H7 (cell line): ENCODE measurements at regions not wholly inside any gene's neighbourhood (a gene's known extent, or its start where the extent isn't known, plus 50 kb on each side); places are given as distances from the start of the nearest gene placed in this dataset.

Experiments used
- DNase-seq: peaks from one replicate; pipeline ENCODE4 v3.0.0; 2012
- H3K27me3 ChIP-seq: 2 replicates; pipeline ENCODE4 v1.6.0; 2011; ENCODE audit warnings: mild to moderate bottlenecking, low read length; ENCODE audit not compliant: control insufficient read depth, insufficient read depth
- H3K36me3 ChIP-seq: replicated peaks from 2 replicates; pipeline ENCODE4 v1.5.1; 2011; ENCODE audit warnings: low read length; ENCODE audit not compliant: control insufficient read depth, insufficient read depth
- H3K4me3 ChIP-seq: 2 replicates; pipeline ENCODE4 v1.5.1; 2011; ENCODE audit warnings: low read depth, mild to moderate bottlenecking, control low read depth, low read length, moderate library complexity; ENCODE audit not compliant: insufficient read depth

DNA sequence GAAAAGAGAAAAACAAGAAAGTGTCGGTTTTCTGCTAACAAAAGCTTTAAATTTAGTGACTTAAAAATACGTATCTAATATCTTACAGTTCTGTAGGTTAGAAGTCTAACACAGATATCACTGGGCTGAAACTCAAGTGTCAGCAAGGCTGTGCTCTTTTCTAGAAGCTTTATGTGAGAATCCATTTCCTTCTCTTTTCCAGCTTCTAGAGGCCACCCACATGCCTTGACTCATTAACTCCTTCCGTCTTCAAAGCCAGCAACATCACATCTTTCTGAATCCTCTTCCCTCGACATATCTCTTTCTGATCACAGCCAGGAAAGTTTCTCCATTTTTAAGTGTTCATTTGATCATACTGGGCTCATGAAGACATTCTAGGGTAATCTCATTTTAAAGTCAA, 262.0 kb downstream of the MAFB start:
- no peak for DNase-seq
- Histone ChIP-seq H3K36me3 (no peaks in the 10 kb centered on the region), H3K27me3 (no peaks in the 10 kb centered on the region), H3K4me3 (no peak overlapping the region)

DNA sequence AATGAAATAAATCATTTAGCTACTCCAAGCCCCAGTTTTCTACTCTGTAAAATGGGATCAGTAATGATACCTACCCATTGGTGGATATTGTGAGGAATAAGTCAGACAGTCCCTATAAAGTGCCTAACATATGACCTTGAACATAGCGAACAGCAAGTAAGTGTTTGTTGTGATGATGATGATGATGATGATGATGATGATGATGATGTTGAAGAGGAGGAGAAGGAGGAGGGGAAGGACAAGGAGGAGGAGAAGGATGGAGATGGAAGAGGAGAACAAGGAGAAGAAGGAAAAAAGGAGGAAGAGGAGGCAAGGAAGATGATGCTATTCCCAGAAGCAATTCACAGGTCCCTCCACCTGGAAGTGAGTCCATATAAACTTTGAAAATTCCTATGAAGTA, 264.3 kb downstream of the MAFB start:
- DNase-seq: no peak
- Histone ChIP-seq H3K4me3 (no peak overlapping the region), H3K36me3 (no peaks in the 10 kb centered on the region), H3K27me3 (no peaks in the 10 kb centered on the region)

DNA sequence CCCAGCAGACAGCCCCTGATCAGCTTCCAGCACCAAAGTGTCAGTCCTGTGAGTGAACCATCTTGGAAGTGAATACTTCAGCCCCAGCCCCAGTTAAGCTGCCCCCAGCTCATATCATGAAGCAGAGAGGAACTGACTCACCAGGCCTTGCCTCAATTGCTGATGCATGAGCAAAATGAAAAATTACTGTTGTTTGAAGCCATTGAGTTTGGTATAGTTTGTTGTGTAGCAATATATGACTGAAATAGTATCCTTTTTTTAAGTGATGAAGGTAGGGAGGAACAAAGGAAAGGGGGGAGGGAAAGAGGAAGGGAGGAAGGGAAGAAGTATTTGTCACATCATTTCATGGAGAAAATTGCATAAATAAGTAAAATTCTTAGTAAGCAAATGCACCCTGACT, 266.4 kb downstream of the MAFB start:
- no peak overlapping the region for H3K4me3 ChIP-seq
- no peak for DNase-seq
- H3K36me3 ChIP-seq: no peaks in the 10 kb centered on the region
- H3K27me3 ChIP-seq: no peaks in the 10 kb centered on the region

DNA sequence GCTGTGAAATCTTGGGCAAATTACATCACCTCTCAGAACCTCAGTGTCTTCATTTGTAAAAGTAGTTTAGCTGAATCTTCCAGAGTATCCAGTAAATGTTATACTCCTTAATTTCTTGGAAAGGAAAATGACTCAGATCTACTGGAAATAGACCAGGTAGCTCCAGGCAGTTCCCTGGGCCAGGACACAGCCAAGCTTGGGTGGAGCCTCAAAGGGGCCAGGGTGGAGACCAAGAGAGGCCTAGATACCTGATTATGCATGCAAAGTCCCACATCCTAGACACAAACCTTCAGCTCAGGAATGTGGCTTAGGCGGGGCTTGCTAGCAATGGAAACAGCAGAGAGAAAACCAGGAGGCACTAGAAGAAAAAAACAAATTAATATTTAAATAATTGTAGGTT, 272.8 kb downstream of the MAFB start:
- H3K27me3 ChIP-seq: no peaks in the 10 kb centered on the region
- DNase-seq: no peak
- no peak overlapping the region for H3K4me3 ChIP-seq
- no peaks in the 10 kb centered on the region for H3K36me3 ChIP-seq

DNA sequence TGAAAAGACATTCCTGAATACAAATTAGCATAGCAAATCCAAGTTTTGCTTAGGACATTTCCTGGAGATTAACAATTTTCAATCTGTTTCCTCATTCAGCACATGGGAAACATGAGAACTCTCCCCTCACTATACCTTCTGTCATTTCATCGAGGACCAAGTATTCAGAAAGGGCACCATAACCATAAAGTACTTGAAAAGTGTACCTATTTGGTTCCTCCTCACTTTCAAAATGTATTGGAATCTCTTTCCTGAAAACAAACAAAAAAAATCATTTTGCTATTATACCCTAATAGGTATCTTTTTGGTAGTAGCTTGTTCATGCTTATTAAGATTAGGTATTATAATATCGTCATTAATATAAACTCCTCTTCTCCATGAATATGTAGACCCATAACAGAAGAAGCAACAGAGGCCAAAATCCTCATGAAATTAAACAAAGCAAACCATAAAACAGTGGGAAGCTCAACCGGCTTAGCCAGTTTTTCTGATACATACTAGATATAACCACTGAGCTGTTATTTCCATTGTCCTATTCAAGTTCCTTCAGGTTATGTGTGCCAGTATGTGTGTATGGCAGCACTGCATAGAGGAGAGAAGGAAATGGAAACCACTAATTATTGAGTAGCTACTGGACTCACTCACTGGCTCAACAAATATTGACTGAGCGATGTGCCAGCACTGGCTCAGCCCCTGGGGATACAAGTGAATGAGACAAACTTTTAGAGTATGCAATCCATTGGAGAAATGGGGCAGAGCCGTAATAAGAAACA, 274.0 kb downstream of the MAFB start:
- no peaks in the 10 kb centered on the region for H3K36me3 ChIP-seq
- no peak for DNase-seq
- no peak overlapping the region for H3K4me3 ChIP-seq
- H3K27me3 ChIP-seq: no peaks in the 10 kb centered on the region

DNA sequence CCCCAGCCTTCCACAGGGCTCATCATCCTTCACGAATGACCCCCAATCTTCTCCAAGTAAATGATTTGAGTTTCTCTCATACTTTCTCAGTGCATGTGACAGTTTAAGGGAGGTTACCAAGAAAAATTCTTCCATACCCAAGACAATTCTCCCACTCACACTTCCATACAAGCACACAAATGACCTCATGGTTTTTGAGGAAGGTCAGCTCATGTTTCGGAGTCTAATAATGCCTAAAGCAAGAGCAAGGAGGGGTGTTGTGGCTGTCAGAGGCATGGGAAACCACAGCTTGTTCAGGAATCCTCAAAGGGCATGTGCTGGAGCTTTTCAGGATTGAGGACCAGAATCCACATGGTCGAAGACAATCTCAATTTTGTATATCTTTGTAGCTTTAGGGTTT, 279.0 kb downstream of the MAFB start:
- Histone ChIP-seq H3K36me3 (no peaks in the 10 kb centered on the region), H3K4me3 (no peak overlapping the region), H3K27me3 (no peaks in the 10 kb centered on the region)
- DNase-seq: no peak

DNA sequence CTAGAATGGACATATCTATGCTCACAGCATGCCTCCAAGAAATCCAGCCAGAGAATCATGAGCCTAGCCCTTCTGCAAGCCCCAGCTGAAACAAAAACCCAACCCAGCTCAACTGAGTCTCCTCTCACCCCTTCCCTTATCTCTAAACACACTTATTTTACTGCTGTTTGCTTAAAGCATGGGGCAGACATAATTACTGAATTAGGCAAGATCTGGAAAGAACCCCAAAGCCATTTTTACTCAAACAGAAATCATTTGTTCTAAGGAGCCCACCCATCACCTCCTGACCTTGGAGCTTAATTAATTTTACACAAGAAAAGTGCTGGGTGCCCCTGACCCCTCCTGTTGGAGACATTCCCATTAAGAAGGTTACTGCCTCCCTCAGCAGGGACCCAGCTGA, 291.6 kb downstream of the MAFB start:
- no peak for DNase-seq
- H3K27me3 ChIP-seq: no peaks in the 10 kb centered on the region
- no peaks in the 10 kb centered on the region for H3K36me3 ChIP-seq

DNA sequence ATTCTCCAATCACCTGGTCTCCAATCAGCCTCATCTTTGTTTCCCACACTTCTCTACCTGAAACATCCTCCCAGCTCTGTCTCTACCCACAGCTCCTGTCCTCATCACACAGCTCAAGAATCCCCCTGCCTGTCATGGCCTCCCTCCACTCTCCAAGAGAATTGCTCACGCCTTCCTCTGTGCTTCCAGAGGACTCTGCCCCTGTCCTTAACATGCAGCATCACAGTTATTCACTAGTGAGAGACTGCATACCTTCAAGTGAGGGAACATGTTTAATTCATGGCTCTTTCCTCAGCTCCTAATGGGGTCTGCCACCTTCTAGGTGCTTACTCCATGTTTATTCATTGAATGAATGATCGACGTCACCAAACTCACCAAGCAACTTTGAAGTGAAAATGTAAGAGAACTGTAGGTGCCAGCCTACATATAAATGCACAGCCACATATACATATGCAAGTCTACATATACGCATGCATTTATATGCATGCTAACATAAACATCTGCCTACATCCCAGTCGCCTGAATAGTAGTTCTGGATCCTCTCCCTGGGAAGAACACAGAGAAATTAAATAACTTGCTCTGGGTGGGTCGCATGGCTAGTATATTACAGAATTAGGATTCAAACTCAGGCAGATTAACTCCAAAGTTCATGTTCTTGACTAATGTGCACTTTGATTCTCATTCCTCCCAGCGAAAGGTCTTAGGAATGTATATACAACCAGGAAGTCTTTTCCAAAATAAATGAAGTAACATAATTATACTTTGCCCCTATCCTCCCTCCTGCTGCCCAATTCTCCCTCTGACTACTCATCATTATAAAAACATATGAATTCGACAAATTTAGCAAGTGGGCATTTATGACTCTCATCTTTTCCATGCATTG, 295.6 kb downstream of the MAFB start:
- no peaks in the 10 kb centered on the region for H3K27me3 ChIP-seq
- DNase-seq: peak; percentile 16
- H3K4me3 ChIP-seq: no peak overlapping the region
- no peaks in the 10 kb centered on the region for H3K36me3 ChIP-seq

More for the DNA sequence above, 291.6 kb downstream of the MAFB start:
- H3K4me3 ChIP-seq: no peak overlapping the region

DNA sequence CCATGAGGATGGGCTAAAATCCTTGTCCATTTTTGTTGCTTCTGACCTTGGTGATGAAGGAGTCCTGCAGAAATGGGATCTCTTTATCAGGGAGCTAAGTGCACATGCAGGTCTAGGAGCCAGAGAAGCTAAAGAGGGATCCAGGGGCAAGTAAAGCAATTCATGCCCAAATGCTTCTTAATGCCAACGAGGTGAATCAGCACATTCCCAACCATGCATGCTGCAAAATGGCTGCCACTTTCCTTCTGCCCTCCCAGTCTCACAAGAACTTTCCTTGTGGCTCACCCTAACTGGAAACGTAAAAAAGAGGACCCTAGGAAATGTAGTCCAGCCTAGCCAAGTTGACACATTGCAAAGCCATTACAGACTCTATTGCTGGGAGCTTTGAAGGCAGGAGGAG, 298.4 kb downstream of the MAFB start:
- H3K27me3 ChIP-seq: no peaks in the 10 kb centered on the region
- DNase-seq: no peak
- H3K4me3 ChIP-seq: no peak overlapping the region
- no peaks in the 10 kb centered on the region for H3K36me3 ChIP-seq

DNA sequence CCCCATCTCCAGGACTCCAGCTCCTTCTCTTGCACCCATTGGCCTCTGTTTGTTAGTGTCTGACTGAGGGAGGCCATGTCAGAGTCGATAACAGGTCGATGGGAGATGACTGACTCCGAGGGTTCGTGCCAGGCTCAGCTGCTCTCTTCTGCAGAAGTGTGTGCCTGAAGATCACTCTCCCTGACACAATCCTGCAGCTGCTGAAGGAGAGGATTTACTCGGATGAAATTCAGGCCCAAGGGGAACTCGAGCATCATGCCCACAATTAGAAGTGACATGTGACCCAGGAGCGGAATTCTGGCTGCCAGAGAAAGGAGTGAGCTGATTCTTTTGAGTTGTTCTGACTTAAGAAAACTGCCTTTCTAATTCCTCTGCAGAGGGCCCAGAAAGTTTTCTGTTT, 318.2 kb downstream of the MAFB start:
- DNase-seq: no peak

DNA sequence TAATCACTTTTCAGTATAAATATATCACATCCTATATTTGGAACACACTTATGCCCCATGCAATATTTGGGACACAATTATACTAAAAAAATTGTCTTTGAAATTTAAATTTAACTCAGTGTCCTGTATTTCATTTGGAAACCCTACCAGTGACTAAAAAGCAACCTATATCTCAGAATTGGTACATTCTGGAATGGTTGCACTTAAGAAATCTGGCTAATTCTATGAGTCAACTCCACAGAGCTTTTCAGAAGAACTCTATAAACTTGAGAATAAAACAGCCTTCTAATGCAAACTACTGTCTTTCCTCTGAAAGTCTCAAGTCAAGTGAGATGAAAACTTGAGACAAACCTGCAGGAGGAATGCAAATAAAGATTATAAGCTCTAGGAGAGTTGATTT, 320.2 kb downstream of the MAFB start:
- H3K27me3 ChIP-seq: no peaks in the 10 kb centered on the region
- H3K36me3 ChIP-seq: no peaks in the 10 kb centered on the region

More for the DNA sequence above, 318.2 kb downstream of the MAFB start:
- Histone ChIP-seq H3K27me3 (no peaks in the 10 kb centered on the region), H3K4me3 (no peak overlapping the region), H3K36me3 (no peaks in the 10 kb centered on the region)

DNA sequence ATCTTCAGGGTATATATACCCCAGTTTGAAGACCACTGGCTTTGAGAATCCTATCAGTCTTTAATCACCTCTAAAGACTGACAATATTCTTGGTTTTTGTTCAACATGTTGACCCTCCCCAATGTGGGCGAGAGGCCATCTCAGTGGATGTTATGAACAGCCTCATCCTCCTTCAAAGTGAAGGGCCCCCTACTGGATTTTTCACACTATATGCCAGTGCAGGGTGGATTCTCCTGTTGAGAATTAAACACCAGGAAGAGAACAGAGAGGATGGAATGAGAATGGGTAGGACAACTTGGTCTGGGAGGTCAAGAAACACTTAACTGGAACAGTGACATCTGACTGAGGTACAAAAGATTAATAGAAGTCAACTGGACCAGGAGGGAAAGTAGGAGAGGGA, 327.1 kb downstream of the MAFB start:
- H3K36me3 ChIP-seq: no peaks in the 10 kb centered on the region
- no peaks in the 10 kb centered on the region for H3K27me3 ChIP-seq
- H3K4me3 ChIP-seq: no peak overlapping the region
- DNase-seq: no peak

More for the DNA sequence above, 320.2 kb downstream of the MAFB start:
- no peak overlapping the region for H3K4me3 ChIP-seq
- no peak for DNase-seq

DNA sequence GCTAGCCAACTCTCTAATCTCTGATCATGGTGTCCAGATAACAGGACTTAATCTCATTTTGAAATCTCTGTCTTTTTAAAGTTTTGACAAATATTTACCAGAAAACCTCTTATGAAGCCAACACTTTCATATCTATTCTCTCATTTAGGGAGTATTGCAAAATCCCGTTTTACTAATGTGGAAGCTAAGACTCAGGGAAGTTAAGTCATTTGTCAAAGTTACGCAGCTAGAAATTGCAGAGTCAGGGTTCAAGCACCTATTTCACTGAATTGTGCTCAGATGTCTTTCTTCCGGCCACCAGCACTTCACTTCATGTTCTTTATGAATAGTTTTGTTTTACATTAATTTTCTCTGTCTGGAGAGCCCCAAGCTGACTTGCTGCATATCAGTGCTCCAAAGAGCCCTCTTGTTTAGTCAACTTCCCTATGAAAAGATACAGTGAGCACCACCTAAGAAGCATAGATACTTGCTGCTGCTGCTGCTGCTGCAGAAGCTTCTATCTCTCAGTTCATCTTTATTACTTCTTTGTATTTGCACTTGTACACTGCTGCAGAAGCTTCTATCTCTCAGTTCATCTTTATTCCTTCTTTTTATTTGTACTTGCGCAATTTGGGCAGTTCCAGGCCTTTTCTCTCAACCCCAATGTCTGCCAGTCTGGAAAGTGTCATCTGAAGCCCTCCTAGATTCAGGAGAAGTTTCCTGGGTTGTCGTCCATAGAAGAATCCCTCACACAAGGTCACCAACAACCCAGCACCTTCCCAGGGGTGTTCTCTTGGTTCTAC, 329.7 kb downstream of the MAFB start:
- no peak for DNase-seq
- Histone ChIP-seq H3K36me3 (no peaks in the 10 kb centered on the region), H3K27me3 (no peaks in the 10 kb centered on the region), H3K4me3 (no peak overlapping the region)

DNA sequence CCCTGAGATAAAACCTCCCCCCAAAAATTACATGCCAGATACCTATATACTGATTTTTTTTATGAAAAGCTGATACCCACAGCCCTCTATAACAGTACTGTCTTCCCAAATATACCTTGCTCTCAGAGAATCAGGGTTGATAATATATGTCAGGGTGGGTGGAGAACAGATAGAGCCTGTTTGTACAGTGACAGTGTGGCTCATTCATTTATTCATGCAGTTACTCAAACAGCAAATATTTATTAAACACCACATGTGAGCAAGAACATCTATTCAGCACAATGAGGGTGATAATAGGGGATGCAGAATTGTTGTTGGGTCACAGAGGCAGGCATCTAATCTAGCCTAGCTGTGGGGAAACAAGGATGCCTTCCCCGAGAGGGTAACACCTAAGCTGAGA, 334.2 kb downstream of the MAFB start:
- no peaks in the 10 kb centered on the region for H3K36me3 ChIP-seq
- no peak for DNase-seq
- no peak overlapping the region for H3K4me3 ChIP-seq
- no peaks in the 10 kb centered on the region for H3K27me3 ChIP-seq
